ENCODE measurements at regions not wholly inside any gene's neighbourhood (a gene's known extent, or its start where the extent isn't known, plus 50 kb on each side); places are given as distances from the start of the nearest gene placed in this dataset.
A peak's percentile ranks its signal among the peaks of the same experiment; 100 is the strongest.

DNA sequence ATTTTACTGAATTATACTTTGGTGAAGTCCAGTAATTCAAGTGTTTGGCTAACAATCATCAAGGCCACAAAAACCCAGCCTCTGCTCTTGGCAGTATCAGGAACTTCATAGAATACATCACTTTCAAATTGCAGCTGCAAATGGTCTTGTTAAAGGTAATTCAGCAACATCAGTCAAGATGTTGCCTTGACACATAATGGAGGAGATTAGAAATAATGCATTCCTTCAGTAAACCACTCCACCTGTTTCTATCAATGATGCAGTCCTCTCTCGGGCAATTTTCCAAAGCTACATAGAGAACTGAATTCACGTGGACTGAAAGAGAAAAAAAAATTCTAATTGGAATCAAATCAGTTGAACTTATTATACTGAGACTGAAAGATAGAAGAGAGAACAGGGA is 279.3 kb downstream of the VGLL3 start:
- WGBS, 2 donors, result 81 to 85% methylated on average over 2 of the region's 2 CpGs
- intact Hi-C loops (cut with DNase I), result no loop called here
- Histone ChIP-seq H3K4me3 (replicated peaks in 1 of 3) (no peak overlapping the region), H3K4me1 (no peaks in the 10 kb centered on the region), H3K27ac (no peak overlapping the region), H3K36me3 (no peaks in the 10 kb centered on the region), H3K9me3 (no peaks in the 10 kb centered on the region), H3K27me3 (no peaks in the 10 kb centered on the region)
- DNase-seq, result no peak
- no peak for TF ChIP-seq POLR2A (IDR thresholded peaks at IDR 0.05)
- TF ChIP-seq CTCF (IDR thresholded peaks at IDR 0.05), result no peak

GRCh38 chr3:86708893-86709292 is 282.1 kb downstream of the VGLL3 start:
- TF ChIP-seq POLR2A (IDR thresholded peaks at IDR 0.05) (no peak), CTCF (IDR thresholded peaks at IDR 0.05) (no peak)
- DNase-seq, result no peak
- intact Hi-C loops (cut with DNase I), result no loop called here
- H3K36me3 ChIP-seq, result no peaks in the 10 kb centered on the region
- WGBS, 2 donors, result 83 to 91% methylated on average over 5 to 6 of the region's 7 CpGs
- no peak overlapping the region for H3K4me3 ChIP-seq (replicated peaks in 1 of 3)
- H3K9me3 ChIP-seq, result no peaks in the 10 kb centered on the region
- H3K4me1 ChIP-seq, result no peaks in the 10 kb centered on the region
- H3K27ac ChIP-seq, result no peak overlapping the region
- no peaks in the 10 kb centered on the region for H3K27me3 ChIP-seq

DNA sequence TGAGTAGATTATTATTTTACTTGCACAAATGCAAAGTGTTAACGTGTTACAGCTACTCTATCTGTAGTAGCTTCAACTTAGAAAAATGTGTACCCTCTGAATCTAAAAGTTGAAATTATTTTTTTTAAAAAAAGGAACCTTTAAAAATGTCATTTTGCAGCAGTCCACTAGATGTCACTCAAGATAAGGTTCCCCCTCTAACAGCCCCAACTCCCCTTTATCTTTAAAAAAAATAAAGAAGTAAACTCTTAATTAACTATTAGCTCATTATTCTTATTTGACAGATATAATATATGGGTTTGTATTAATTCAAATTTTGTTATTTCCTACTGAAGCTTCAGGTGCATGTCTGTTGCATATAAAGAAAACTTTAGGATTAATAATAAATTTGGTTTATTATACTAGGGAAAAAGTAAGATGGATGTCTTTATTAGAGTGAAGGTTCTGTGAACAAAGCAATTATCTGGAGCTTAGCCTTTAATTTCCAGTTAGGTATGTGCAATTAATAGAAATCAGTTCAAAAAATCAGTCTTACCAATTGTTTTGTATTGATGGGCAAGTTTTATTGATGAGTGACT is 288.5 kb downstream of the VGLL3 start:
- Histone ChIP-seq H3K36me3 (no peaks in the 10 kb centered on the region), H3K9me3 (no peaks in the 10 kb centered on the region), H3K27ac (no peak overlapping the region), H3K27me3 (no peaks in the 10 kb centered on the region), H3K4me3 (replicated peaks in 1 of 3) (no peak overlapping the region), H3K4me1 (no peaks in the 10 kb centered on the region)
- TF ChIP-seq CTCF (IDR thresholded peaks at IDR 0.05), result peak in 2 of 6 experiments; percentile 29 to 48
- no peak for TF ChIP-seq POLR2A (IDR thresholded peaks at IDR 0.05)
- intact Hi-C loops (cut with DNase I), result no loop called here
- no peak for DNase-seq
- WGBS, 2 donors, result 4 to 14% methylated on average over 1 of the region's 1 CpG

GRCh38 chr3:86695752-86696151 is 295.2 kb downstream of the VGLL3 start:
- no peak overlapping the region for H3K4me3 ChIP-seq (replicated peaks in 1 of 3)
- intact Hi-C loops (cut with DNase I), result no loop called here
- H3K36me3 ChIP-seq, result no peaks in the 10 kb centered on the region
- no peak overlapping the region for H3K27ac ChIP-seq
- H3K4me1 ChIP-seq, result no peaks in the 10 kb centered on the region
- H3K27me3 ChIP-seq, result no peaks in the 10 kb centered on the region
- no peaks in the 10 kb centered on the region for H3K9me3 ChIP-seq
- no peak for TF ChIP-seq POLR2A (IDR thresholded peaks at IDR 0.05)
- WGBS, 2 donors, result 77 to 81% methylated on average over 5 of the region's 5 CpGs
- no peak for DNase-seq

GRCh38 chr3:86673991-86674390 is 317.0 kb downstream of the VGLL3 start:
- Histone ChIP-seq H3K4me3 (replicated peaks in 1 of 3) (no peak overlapping the region), H3K27ac (no peak overlapping the region), H3K4me1 (no peaks in the 10 kb centered on the region), H3K27me3 (no peaks in the 10 kb centered on the region), H3K36me3 (no peaks in the 10 kb centered on the region), H3K9me3 (no peaks in the 10 kb centered on the region)
- no peak for DNase-seq
- intact Hi-C loops (cut with DNase I), result no loop called here
- TF ChIP-seq CTCF (IDR thresholded peaks at IDR 0.05) (no peak), POLR2A (IDR thresholded peaks at IDR 0.05) (no peak)

GRCh38 chr3:86661817-86662216 is 329.1 kb downstream of the VGLL3 start:
- Histone ChIP-seq H3K9me3 (no peaks in the 10 kb centered on the region), H3K27ac (no peak overlapping the region), H3K36me3 (no peaks in the 10 kb centered on the region), H3K4me3 (replicated peaks in 1 of 3) (no peak overlapping the region), H3K27me3 (no peaks in the 10 kb centered on the region), H3K4me1 (no peaks in the 10 kb centered on the region)
- DNase-seq, result no peak
- WGBS, 2 donors, result 78 to 91% methylated on average over 2 of the region's 2 CpGs
- intact Hi-C loops (cut with DNase I), result no loop called here
- TF ChIP-seq POLR2A (IDR thresholded peaks at IDR 0.05) (no peak), CTCF (IDR thresholded peaks at IDR 0.05) (no peak)

All from thyroid gland (tissue), 4 donors.